Right ventricle myocardium inferior (tissue), 1 donor: ENCODE measurements at regions not wholly inside any gene's neighbourhood (a gene's known extent, or its start where the extent isn't known, plus 50 kb on each side); places are given as distances from the start of the nearest gene placed in this dataset.

Experiments
- ATAC-seq: fragments of 200-7000 bp; cut with Tn5 transposase; one replicate; pipeline ENCODE4 v1.9.1; 2020; ENCODE audit warnings: mild to moderate bottlenecking, moderate library complexity
- DNase-seq: peaks from one replicate; pipeline ENCODE4 v3.0.0; 2021; ENCODE audit errors: missing footprints
- intact Hi-C: fragments of 100-400 bp; cut with DNase I; formaldehyde crosslinking; loops from one replicate; pipeline ENCODE4 v1.11.0; 2022
- donor health status: DM: no; HTN: yes; CAD: no; lungs with severe emphysema.

- ATAC-seq: no peak
- intact Hi-C loops: no loop called here
- no peak for DNase-seq
These were observed 119.8 kb upstream of the SLC25A33 start for GRCh38 chr1:9419369-9420041.

DNA sequence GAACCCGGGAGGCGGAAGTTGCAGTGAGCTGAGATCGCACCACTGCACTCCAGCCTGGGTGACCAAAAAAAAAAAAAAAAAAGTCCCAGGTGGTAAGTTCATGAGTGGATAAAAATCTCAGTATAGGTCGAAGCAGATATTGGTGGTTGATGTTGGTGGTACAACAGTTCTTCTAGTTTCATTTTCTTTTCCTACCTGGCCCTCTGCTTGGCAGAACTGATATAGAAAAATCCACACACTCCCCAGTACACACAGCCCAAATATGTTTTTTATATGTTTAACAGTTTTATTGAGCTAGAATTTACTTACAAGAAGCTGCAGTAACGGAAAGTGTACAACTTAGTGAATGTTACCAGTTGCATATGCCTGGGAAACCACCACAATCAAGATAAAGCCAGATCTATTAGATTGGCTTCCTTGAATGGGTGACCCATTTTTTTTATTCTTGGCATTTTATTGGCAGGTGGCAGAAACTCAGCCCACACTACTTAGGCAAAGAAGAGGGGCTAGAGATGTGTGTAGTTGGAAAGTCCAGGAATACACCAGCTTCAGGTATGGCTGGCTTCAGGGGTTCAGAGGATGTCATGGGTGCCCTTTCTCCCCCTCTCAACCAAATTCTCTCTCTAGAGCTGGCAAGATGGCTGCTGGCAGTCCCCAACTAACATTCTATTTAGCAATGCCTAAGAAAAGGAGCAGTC lies 118.3 kb upstream of the SLC25A33 start:
- no peak for ATAC-seq
- intact Hi-C loops: no loop called here
- DNase-seq: no peak

- ATAC-seq (no peak), DNase-seq (no peak)
- intact Hi-C loops: no loop called here
These were observed 117.8 kb upstream of the SLC25A33 start for GRCh38 chr1:9421533-9421873.

GRCh38 chr1:9422321-9422720 lies 116.9 kb upstream of the SLC25A33 start:
- intact Hi-C loops: no loop called here
- no peak for ATAC-seq
- DNase-seq: no peak

DNA sequence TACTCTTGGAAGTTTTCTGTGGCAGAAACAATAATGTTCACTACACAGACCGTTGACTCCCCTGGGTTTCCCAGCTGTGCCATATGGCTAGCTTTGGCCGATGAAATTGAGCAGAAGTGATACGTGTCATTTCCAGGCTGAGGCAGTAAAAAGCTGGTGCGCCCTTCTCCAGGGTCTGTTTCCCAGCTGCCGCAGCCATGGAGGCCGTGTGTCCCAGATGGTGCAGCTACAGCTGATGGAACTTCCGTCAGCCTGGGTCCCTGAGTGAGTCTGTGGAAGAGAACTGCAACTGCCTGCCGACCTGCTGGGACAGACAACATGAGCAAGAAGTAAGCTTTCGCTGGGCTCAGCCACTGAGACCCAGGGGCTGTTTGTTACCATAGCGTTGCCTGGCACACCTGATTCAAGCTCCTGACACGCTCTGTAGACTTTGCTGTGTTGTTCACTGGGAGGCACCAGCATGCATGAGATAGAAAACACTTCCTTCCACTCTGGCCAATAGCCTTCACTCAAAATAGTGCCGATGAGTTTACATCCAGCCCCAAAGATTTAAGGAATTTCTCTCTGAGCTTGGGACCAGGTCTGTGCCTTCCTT lies 116.3 kb upstream of the SLC25A33 start:
- ATAC-seq: no peak
- intact Hi-C loops: no loop called here
- no peak for DNase-seq

DNA sequence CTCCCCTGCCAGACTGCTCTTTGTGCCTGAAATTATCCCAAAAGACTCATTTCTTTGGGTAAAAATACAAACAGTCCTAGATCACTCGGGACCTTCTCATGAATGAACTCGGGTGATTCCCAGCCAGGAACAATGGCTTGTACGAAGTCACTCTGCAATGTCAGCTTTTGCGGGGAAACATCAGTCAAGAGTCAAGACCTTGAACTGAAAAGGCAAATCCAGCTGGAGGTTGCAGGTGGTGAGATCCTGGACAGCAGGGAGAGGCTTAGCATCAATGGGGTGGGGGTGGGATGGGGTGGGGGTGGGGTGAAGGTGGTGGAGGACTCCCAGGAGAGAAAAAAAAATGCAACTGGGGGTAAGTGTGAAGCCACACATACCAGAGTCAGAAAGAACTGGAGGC lies 115.0 kb upstream of the SLC25A33 start:
- intact Hi-C loops: no loop called here
- DNase-seq (no peak), ATAC-seq (no peak)

GRCh38 chr1:9425859-9426258 lies 113.4 kb upstream of the SLC25A33 start:
- DNase-seq (no peak), ATAC-seq (no peak)
- intact Hi-C loops: loop anchor here (5.0 kb wide), 1 partner anchor 39 kb away; no protein-coding TSS in a partner anchor

DNA sequence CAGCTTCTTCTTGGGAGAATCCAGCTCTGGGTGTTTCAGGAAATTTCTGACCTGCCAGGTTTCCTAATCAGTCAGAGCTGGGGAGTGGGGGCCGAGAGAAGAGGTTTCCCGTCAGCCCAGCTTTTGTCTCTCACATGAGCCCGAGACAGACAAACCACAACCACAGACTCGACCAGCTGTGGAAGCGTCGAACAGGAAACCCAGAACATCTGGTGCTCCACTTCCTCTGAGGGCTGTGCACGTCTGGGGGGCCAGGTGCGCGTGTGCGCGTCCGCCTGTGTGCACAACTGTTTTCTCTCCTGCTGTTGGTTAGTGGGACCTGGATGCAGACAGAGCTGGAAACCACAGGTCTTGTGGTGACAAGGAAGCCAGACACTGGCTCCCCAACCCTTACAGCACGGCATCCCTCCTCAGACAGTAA lies 113.0 kb upstream of the SLC25A33 start:
- intact Hi-C loops: loop anchor here (5.0 kb wide), 1 partner anchor 39 kb away; no protein-coding TSS in a partner anchor
- ATAC-seq (no peak), DNase-seq (no peak)

GRCh38 chr1:9427388-9427787 lies 111.9 kb upstream of the SLC25A33 start:
- DNase-seq: no peak
- intact Hi-C loops: loop anchor here (5.0 kb wide), 1 partner anchor 40 kb away; no protein-coding TSS in a partner anchor

GRCh38 chr1:9428601-9429341 lies 110.5 kb upstream of the SLC25A33 start:
- ATAC-seq (peak; percentile 97), DNase-seq (peak; percentile 99)
- intact Hi-C loops: loop anchor here (5.0 kb wide), 1 partner anchor 41 kb away; no protein-coding TSS in a partner anchor

More at GRCh38 chr1:9427388-9427787, 111.9 kb upstream of the SLC25A33 start:
- ATAC-seq: no peak

GRCh38 chr1:9429342-9429711 lies 109.9 kb upstream of the SLC25A33 start:
- intact Hi-C loops: loop anchor here (5.0 kb wide), 1 partner anchor 42 kb away; no protein-coding TSS in a partner anchor
- DNase-seq (no peak), ATAC-seq (no peak)

DNA sequence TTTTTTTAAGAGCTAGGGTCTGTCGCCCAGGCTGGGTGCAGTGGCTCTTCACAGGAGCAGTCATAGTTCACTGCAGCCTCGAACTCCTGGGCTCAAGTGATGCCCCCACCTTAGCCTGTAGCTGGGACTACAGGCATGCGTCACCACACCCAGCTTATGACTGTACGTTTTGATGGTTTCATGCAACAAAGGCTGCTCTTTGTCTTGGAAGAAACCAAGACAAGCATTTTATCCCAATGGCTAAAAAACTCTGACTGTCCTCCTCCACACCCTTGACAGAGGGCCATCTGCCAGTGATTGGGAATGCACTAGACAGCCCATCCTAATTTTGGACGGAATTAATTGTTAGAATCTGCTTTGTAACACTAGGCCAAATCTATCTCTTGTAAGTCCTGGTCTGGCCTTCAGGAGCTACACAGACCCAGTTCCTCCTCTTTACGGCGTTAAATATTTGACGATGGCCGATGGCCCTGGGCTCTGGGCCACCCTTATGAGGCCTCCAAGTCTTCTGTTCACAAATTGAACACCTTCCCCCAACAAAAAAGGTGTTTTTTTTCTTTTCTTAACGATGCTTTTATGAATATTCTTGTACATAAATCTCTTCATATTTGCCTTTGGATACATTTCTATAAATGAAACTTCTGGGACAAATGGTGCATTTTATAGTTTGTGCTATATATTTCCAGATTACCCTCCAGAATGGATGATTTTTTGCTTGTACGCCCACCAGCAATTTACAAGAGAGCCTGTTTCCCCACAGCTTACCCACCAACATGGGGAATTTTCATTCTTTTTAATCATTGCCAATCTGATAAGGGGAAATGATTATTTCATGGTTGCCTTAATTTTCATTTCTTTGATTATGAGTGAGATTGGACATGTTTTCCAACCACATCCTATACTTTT lies 104.8 kb upstream of the SLC25A33 start:
- intact Hi-C loops: no loop called here
- no peak for ATAC-seq

GRCh38 chr1:9435153-9435636 lies 104.1 kb upstream of the SLC25A33 start:
- ATAC-seq: peak; percentile 13
- intact Hi-C loops: no loop called here
- no peak for DNase-seq

More for the DNA sequence above, 104.8 kb upstream of the SLC25A33 start:
- DNase-seq: no peak

DNA sequence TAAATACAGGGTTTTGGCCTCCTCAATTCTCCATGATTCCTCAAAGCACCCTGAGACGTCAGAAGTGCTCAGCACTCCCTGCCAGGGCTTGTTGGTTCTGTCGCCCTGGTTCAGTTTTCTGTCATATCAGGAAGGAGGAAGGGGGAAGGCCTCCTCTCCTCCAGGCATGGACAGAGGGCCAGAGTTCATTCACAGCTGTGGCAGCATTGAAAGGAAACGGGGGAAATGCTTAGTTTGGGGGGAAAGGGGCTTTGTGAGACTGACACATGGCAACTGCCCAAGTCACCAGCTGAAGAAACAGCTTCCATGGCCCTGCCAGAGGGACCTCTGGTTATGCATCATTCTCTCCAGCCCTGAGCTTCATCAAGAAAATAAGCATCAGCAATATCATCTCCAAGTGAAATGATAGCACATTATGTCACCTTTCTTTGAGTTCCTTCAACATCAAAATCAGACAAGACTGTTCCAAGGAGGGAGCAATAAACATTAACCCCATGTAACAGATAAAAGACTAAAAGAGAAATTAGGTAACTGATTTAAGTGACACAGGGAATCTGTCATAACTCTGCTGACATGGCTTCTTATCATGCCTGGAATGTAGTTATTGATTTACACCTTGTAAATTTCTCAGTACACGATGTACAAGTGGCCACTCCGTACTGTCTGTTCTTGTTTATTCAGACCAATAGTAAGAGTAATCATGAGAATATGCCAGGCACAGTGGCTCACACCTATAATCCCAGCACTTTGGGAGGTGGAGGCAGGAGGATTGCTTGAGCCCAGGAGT lies 103.2 kb upstream of the SLC25A33 start:
- DNase-seq: no peak

DNA sequence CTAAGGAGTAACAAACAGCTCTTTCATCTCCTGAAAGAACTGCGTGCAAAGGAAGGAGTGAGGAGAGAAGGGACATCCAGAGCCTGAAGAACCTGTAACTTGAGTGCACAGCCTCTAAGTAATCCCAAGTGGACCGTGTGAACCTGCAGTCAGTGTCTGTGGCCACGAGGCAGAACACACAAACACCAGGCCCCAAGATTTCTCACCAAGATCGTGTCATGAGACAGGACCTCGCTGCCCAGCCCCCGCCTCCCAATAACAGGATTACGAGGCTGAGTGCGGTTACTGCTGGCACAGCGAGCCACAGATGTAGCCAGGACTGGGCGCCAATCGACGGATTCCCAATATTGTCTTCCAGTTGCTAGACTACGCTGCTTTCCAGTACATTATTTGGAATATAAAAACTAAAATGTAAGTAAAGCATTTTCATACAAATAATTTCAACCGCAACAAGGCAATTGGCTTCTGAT lies 101.3 kb upstream of the SLC25A33 start:
- ATAC-seq: no peak
- intact Hi-C loops: no loop called here
- no peak for DNase-seq

More for the DNA sequence above, 103.2 kb upstream of the SLC25A33 start:
- intact Hi-C loops: no loop called here
- no peak for ATAC-seq

DNA sequence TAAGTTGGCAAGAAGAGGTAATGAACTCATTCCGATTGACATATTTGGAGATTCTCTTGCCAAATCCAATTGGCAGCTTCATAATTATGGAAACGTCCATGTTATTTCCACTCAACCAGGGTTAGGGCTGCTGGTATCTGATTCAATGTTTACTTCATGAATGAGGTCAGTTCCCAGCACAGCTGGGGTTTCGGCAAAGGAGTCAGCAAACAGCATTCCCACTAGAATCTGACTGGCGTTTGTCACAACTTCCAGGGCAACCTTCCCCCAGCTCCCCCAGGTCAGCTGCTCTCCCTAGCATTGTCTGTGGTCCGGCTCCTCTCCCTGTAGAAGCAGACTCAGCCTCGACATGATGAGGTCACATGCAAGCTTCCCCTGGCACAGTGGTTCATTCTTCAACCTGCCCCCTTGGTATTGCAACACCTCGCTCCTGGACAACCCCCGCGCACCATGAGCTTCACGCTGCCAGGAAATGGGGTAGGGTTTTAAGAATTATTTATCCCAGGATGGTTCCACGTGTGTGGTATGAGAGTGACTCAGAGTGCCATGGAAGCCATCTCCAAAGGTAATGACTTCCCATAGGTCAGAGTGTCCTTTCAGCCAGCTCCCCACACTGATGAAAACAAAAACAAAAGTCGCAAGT lies 100.7 kb upstream of the SLC25A33 start:
- DNase-seq: no peak
- ATAC-seq: peak; percentile 47
- intact Hi-C loops: no loop called here
